Stimulated activated CD4-positive, alpha-beta T cell treated with anti-CD3 and anti-CD28 coated beads, Interleukin-2, amount 100 ng/mL, for 4 hours (primary cell): ENCODE measurements at regions not wholly inside any gene's neighbourhood (a gene's known extent, or its start where the extent isn't known, plus 50 kb on each side); places are given as distances from the start of the nearest gene placed in this dataset.

Experiments used
- DNase-seq: peaks from one replicate; pipeline ENCODE4 v3.0.0-alpha.2; 2020; ENCODE audit warnings: low read depth

- DNase-seq = no peak
Measured at GRCh38 chr2:30310371-30310770, 79.0 kb downstream of the LBH start.

- peak; percentile 43 for DNase-seq
Measured at GRCh38 chr2:30310955-30311354, 79.6 kb downstream of the LBH start.

- DNase-seq = no peak
Measured at GRCh38 chr2:30311711-30312110, 80.4 kb downstream of the LBH start.

GRCh38 chr2:30312916-30313315 lies 81.6 kb downstream of the LBH start:
- DNase-seq = no peak

- DNase-seq = no peak
Measured at GRCh38 chr2:30314981-30315380, 83.6 kb downstream of the LBH start.

GRCh38 chr2:30315391-30316063 lies 84.2 kb downstream of the LBH start:
- no peak for DNase-seq

GRCh38 chr2:30316408-30316807 lies 85.1 kb downstream of the LBH start:
- DNase-seq = no peak

- DNase-seq = no peak
Measured at GRCh38 chr2:30318987-30319782, 87.9 kb downstream of the LBH start.

GRCh38 chr2:30321466-30321865 lies 90.1 kb downstream of the LBH start:
- no peak for DNase-seq

- DNase-seq = no peak
Measured at GRCh38 chr2:30323499-30323898, 92.2 kb downstream of the LBH start.

GRCh38 chr2:30324245-30324908 lies 93.0 kb downstream of the LBH start:
- DNase-seq = no peak

GRCh38 chr2:30325600-30326328 lies 94.4 kb downstream of the LBH start:
- DNase-seq = no peak

- no peak for DNase-seq
Measured at GRCh38 chr2:30326497-30326896, 95.2 kb downstream of the LBH start.

- DNase-seq = no peak
Measured at GRCh38 chr2:30331038-30331437, 99.7 kb downstream of the LBH start.

- no peak for DNase-seq
Measured at GRCh38 chr2:30331869-30332268, 100.5 kb downstream of the LBH start.

GRCh38 chr2:30332791-30333453 lies 101.6 kb downstream of the LBH start:
- peak; percentile 46 for DNase-seq

- no peak for DNase-seq
Measured at GRCh38 chr2:30334762-30335363, 103.5 kb downstream of the LBH start.

GRCh38 chr2:30336084-30336483 lies 104.8 kb downstream of the LBH start:
- no peak for DNase-seq

GRCh38 chr2:30336978-30337841 lies 105.9 kb downstream of the LBH start:
- DNase-seq = no peak

- no peak for DNase-seq
Measured at GRCh38 chr2:30338475-30338874, 107.1 kb downstream of the LBH start.
